CD14-positive monocyte (primary cell): ENCODE measurements at regions not wholly inside any gene's neighbourhood (a gene's known extent, or its start where the extent isn't known, plus 50 kb on each side); places are given as distances from the start of the nearest gene placed in this dataset.
A peak's percentile ranks its signal among the peaks of the same experiment; 100 is the strongest.

Experiments used
- DNase-seq, 3 donors: peaks; one replicate each; pipeline ENCODE4 v3.0.0-alpha.2; 2011 to 2022
- H2AFZ ChIP-seq: 2 replicates; pipeline ENCODE4 v1.6.0; 2012; ENCODE audit warnings: mild to moderate bottlenecking, low read depth, low read length, inconsistent platforms; ENCODE audit not compliant: insufficient read depth, poor library complexity, severe bottlenecking
- H3K27ac ChIP-seq, 2 donors: 1 replicate in 1 of 2; 2 replicates in 1 of 2; pipeline ENCODE4 v1.5.1; 2012 to 2013; ENCODE audit warnings: low read length in 2 of 2, control low read depth in 1 of 2, inconsistent platforms in 1 of 2, low read depth in 1 of 2, mild to moderate bottlenecking in 1 of 2
- H3K27me3 ChIP-seq, 2 donors: one replicate each; pipeline versions ENCODE4 v1.6.0 to v1.6.1; 2011 to 2013; ENCODE audit warnings: low read length in 2 of 2; ENCODE audit not compliant: control insufficient read depth in 2 of 2, insufficient read depth in 2 of 2
- H3K36me3 ChIP-seq, 2 donors: replicated peaks in 1 of 2; 1 replicate in 1 of 2; 2 replicates in 1 of 2; pipeline versions ENCODE4 v1.5.1 to v1.6.1; 2012 to 2013; ENCODE audit warnings: low read length in 2 of 2, control low read depth in 1 of 2, inconsistent platforms in 1 of 2, mild to moderate bottlenecking in 1 of 2; ENCODE audit not compliant: insufficient read depth in 2 of 2, control insufficient read depth in 1 of 2
- H3K4me1 ChIP-seq, 2 donors: 1 replicate in 1 of 2; 2 replicates in 1 of 2; pipeline versions ENCODE4 v1.5.1 to v1.6.1; 2012 to 2013; ENCODE audit warnings: low read length in 2 of 2, control low read depth in 1 of 2, inconsistent platforms in 1 of 2, mild to moderate bottlenecking in 1 of 2, moderate library complexity in 1 of 2; ENCODE audit not compliant: insufficient read depth in 2 of 2, control insufficient read depth in 1 of 2
- H3K4me2 ChIP-seq: replicated peaks from 2 replicates; pipeline ENCODE3; 2012; ENCODE audit warnings: low read length, moderate library complexity, mild to moderate bottlenecking; ENCODE audit not compliant: poor library complexity, severe bottlenecking; ENCODE audit errors: extremely low read depth
- H3K4me3 ChIP-seq, 3 experiments: fragments of 200-600 bp in 1 of 3; sonication (generic) in 1 of 3; replicated peaks in 1 of 3; 1 replicate in 2 of 3; 2 replicates in 1 of 3; pipeline ENCODE4 v1.5.1; 2011 to 2013; ENCODE audit warnings: low read length in 3 of 3, mild to moderate bottlenecking in 3 of 3, control low read depth in 2 of 3, low read depth in 2 of 3, inconsistent platforms in 1 of 3, moderate library complexity in 1 of 3
- H3K79me2 ChIP-seq: 2 replicates; pipeline ENCODE4 v1.6.0; 2012; ENCODE audit warnings: mild to moderate bottlenecking, control low read depth, inconsistent platforms, low read length, moderate library complexity; ENCODE audit not compliant: insufficient read depth
- H3K9ac ChIP-seq: 2 replicates; pipeline ENCODE4 v1.6.0; 2017; ENCODE audit warnings: low read length, mild to moderate bottlenecking; ENCODE audit not compliant: insufficient read depth, poor library complexity, severe bottlenecking
- H3K9me3 ChIP-seq, 2 donors: replicated peaks in 1 of 2; 1 replicate in 1 of 2; 2 replicates in 1 of 2; pipeline versions ENCODE4 v1.5.1 to v1.6.1; 2012 to 2013; ENCODE audit warnings: low read length in 2 of 2, control low read depth in 1 of 2; ENCODE audit not compliant: control insufficient read depth in 1 of 2, insufficient read depth in 1 of 2
- H4K20me1 ChIP-seq: 2 replicates; pipeline ENCODE4 v1.6.0; 2012; ENCODE audit warnings: mild to moderate bottlenecking, low read length, control low read depth, moderate library complexity; ENCODE audit not compliant: insufficient read depth
- H3K27ac Mint-ChIP-seq, 7 donors: one replicate each; pipeline ENCODE4 v1.8.0; 2020; ENCODE audit warnings: mild to moderate bottlenecking in 7 of 7, mixed read lengths in 7 of 7, moderate library complexity in 6 of 7, inconsistent platforms in 2 of 7
- H3K27me3 Mint-ChIP-seq, 3 donors: one replicate each; pipeline ENCODE4 v1.8.0; 2021 to 2022; ENCODE audit warnings: low read depth in 3 of 3, mild to moderate bottlenecking in 3 of 3, mixed read lengths in 3 of 3, moderate library complexity in 3 of 3, inconsistent platforms in 1 of 3
- H3K36me3 Mint-ChIP-seq, 2 donors: one replicate each; pipeline ENCODE4 v1.8.0; 2020; ENCODE audit warnings: mixed read lengths in 2 of 2, inconsistent platforms in 1 of 2, mild to moderate bottlenecking in 1 of 2
- H3K4me1 Mint-ChIP-seq: one replicate; pipeline ENCODE4 v1.8.0; 2020; ENCODE audit warnings: mild to moderate bottlenecking, mixed read lengths
- H3K4me3 Mint-ChIP-seq, 2 donors: one replicate each; pipeline ENCODE4 v1.8.0; 2020; ENCODE audit warnings: mild to moderate bottlenecking in 2 of 2, mixed read lengths in 2 of 2, moderate library complexity in 1 of 2
- H3K9me3 Mint-ChIP-seq, 7 donors: one replicate each; pipeline ENCODE4 v1.8.0; 2020 to 2022; ENCODE audit warnings: mixed read lengths in 7 of 7, mild to moderate bottlenecking in 6 of 7, moderate library complexity in 6 of 7, inconsistent platforms in 2 of 7
- WGBS: methylation state at CpG from one replicate; pipeline ENCODE4 v1.1.5; 2013; ENCODE audit warnings: missing lambda C conversion rate; ENCODE audit not compliant: insufficient coverage; 5-methylcytosine and 5-hydroxymethylcytosine counted together
- intact Hi-C, 2 donors: fragments of 100-400 bp; cut with micrococcal nuclease; formaldehyde crosslinking; loops; one replicate each; pipeline versions ENCODE4 v1.15.0 to v1.15.1; 2023
- TF ChIP-seq, protein P1 (sequence below): fragments of 200-600 bp; IDR thresholded peaks from one replicate; pipeline ENCODE4 v1.8.0; 2022; ENCODE audit warnings: antibody characterized with exemption, mild to moderate bottlenecking

DNA sequence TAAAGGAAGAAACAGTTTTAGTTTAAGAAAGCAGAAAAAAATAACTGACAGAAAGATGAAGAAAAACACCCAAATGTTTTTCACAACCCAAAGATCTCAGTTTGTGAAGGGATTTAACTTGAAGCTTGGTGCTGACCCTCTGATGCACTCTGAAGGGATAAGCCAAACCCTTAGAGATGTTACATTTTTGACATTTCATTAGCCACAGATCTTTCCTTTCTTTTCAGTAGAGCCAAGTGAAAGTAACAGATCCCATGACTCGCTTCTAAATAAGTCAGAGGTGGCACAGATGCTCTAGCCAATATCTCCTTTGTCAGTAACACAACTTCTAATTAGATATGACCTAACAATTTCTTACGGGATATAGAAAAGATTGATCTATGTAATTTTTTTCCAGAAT lies 394.5 kb upstream of the EDIL3 start:
- Mint-ChIP-seq H3K27ac (no peak overlapping the region), H3K9me3 (peaks cover 0 to 9% (median 4%) of the 10 kb centered on the region in 7 donors), H3K4me1 (no peaks in the 10 kb centered on the region), H3K4me3 (no peak overlapping the region), H3K36me3 (no peaks in the 10 kb centered on the region), H3K27me3 (peaks cover 0 to 3% (median 0%) of the 10 kb centered on the region in 3 donors)
- no peaks in the 10 kb centered on the region for H3K79me2 ChIP-seq
- H3K36me3 ChIP-seq = no peaks in the 10 kb centered on the region
- intact Hi-C loops = no loop called here
- no peaks in the 10 kb centered on the region for H4K20me1 ChIP-seq
- TF ChIP-seq, protein P1, sequence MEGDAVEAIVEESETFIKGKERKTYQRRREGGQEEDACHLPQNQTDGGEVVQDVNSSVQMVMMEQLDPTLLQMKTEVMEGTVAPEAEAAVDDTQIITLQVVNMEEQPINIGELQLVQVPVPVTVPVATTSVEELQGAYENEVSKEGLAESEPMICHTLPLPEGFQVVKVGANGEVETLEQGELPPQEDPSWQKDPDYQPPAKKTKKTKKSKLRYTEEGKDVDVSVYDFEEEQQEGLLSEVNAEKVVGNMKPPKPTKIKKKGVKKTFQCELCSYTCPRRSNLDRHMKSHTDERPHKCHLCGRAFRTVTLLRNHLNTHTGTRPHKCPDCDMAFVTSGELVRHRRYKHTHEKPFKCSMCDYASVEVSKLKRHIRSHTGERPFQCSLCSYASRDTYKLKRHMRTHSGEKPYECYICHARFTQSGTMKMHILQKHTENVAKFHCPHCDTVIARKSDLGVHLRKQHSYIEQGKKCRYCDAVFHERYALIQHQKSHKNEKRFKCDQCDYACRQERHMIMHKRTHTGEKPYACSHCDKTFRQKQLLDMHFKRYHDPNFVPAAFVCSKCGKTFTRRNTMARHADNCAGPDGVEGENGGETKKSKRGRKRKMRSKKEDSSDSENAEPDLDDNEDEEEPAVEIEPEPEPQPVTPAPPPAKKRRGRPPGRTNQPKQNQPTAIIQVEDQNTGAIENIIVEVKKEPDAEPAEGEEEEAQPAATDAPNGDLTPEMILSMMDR = no peak
- H3K27me3 ChIP-seq = no peaks in the 10 kb centered on the region
- no peak for DNase-seq
- H3K9me3 ChIP-seq = no peaks in the 10 kb centered on the region
- H3K9ac ChIP-seq = no peak overlapping the region
- no peak overlapping the region for H3K4me2 ChIP-seq
- no peak overlapping the region for H2AFZ ChIP-seq
- no peak overlapping the region for H3K4me3 ChIP-seq
- H3K4me1 ChIP-seq = no peaks in the 10 kb centered on the region
- no peak overlapping the region for H3K27ac ChIP-seq
- no CpG with 5 or more reads among the region's 2 CpGs for WGBS

DNA sequence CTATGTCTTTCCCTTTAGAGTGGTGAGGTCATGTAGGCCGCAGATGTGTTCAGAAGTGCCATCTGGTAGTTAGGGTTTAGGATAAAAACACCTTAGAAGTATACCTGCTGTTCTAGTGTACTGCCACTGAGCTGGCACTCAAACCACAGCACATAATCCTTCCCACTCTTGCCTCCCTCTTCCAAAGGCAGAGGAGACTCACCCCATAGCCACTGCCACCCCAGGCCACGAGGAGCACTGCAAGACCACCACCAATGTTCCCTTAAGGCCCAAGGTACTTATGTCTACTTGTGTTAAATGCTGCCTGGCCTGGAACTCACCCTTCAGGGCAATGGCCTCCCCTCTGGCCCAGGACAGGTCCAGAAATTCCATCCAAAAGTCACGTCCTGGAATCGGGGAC lies 379.5 kb upstream of the EDIL3 start:
- H3K36me3 Mint-ChIP-seq = no peaks in the 10 kb centered on the region
- no peak for DNase-seq
- no peak overlapping the region for H2AFZ ChIP-seq
- intact Hi-C loops = no loop called here
- peaks cover 0 to 2% (median 0%) of the 10 kb centered on the region in 3 donors for H3K27me3 Mint-ChIP-seq
- H3K27me3 ChIP-seq = no peaks in the 10 kb centered on the region
- no peaks in the 10 kb centered on the region for H3K4me1 ChIP-seq
- no peak overlapping the region for H3K4me2 ChIP-seq
- H3K27ac Mint-ChIP-seq = peak overlapping the region in 1 of 7 donors; percentile 21
- H3K4me3 Mint-ChIP-seq = no peak overlapping the region
- no peaks in the 10 kb centered on the region for H3K36me3 ChIP-seq
- H3K9ac ChIP-seq = no peak overlapping the region
- TF ChIP-seq, protein P1 = no peak
- 92% methylated on average over 2 of the region's 4 CpGs for WGBS
- no peaks in the 10 kb centered on the region for H3K4me1 Mint-ChIP-seq
- H3K27ac ChIP-seq = no peak overlapping the region
- no peaks in the 10 kb centered on the region for H4K20me1 ChIP-seq
- H3K79me2 ChIP-seq = no peaks in the 10 kb centered on the region
- no peak overlapping the region for H3K4me3 ChIP-seq
- H3K9me3 Mint-ChIP-seq = peaks cover 4 to 12% (median 7%) of the 10 kb centered on the region in 7 donors
- H3K9me3 ChIP-seq = peaks cover 0 to 15% of the 10 kb centered on the region in 2 donors
